GM19452 (cell line): ENCODE measurements at regions not wholly inside any gene's neighbourhood (a gene's known extent, or its start where the extent isn't known, plus 50 kb on each side); places are given as distances from the start of the nearest gene placed in this dataset.

Source experiments
- ATAC-seq: cut with Tn5 transposase; IDR thresholded peaks from one replicate; pipeline ENCODE4 v1.9.1; 2021; ENCODE audit not compliant: unreplicated experiment

- no peak for ATAC-seq
Observed at GRCh38 chr3:59115364-59116232, 65.8 kb upstream of the CFAP20DC start.

- ATAC-seq, result no peak
Observed at GRCh38 chr3:59107856-59108815, 58.3 kb upstream of the CFAP20DC start.

- ATAC-seq, result no peak
Observed at GRCh38 chr3:59106085-59106648, 56.3 kb upstream of the CFAP20DC start.

- no peak for ATAC-seq
Observed at GRCh38 chr3:59103552-59103951, 53.7 kb upstream of the CFAP20DC start.

GRCh38 chr3:59101231-59101736 is 51.5 kb upstream of the CFAP20DC start:
- ATAC-seq, result no peak
